GM21447 (cell line): ENCODE measurements at regions not wholly inside any gene's neighbourhood (a gene's known extent, or its start where the extent isn't known, plus 50 kb on each side); places are given as distances from the start of the nearest gene placed in this dataset.
"Not testable (repeated sequence)": the region's sequence is repeated elsewhere in the genome, so short reads cannot be mapped to it uniquely, and the experiment has no call there.

ENCODE experiments used
- ATAC-seq: cut with Tn5 transposase; IDR thresholded peaks from one replicate; pipeline ENCODE4 v1.9.1; 2021; ENCODE audit not compliant: unreplicated experiment

- no peak for ATAC-seq
Observed at GRCh38 chr2:153308466-153308865, 170.1 kb downstream of the RPRM start.

DNA sequence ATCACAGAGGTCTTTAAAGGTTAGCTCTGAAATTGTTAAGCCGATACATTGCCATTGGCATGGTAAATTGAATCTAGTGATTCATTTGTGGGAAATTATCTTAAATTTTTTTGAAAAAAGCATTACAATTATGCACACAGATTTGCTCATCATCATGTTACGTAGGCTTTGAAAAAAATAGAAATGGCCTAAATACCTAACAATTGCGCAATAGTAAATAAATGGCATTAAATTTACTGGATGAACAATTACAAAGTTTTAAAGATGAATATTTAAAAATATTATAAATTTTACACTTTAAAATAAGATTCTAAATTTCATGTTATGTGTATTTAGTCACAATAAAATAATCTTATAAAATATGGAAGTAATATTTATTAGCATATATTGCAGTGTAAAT is 171.3 kb downstream of the RPRM start:
- no peak for ATAC-seq

DNA sequence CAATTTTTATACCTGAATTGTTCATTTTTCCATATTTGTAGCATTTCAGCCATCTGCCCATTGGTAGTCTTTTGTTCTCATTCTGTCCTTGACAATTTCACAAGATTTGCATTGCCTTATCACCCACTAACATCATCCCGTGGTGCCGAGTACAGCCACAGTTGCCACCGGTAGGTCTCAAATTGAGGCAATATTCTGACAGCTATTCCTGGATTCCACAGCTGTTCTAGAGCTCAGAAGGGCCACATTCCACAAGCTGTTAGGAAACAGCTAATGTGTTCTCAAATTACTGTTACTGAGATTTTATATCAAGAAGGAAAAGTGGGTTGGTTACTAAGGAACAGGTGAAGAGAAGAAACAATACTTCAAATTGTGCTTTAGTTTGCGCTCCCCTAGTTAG is 178.8 kb downstream of the RPRM start:
- no peak for ATAC-seq

GRCh38 chr2:153299217-153299616 is 179.3 kb downstream of the RPRM start:
- no peak for ATAC-seq

DNA sequence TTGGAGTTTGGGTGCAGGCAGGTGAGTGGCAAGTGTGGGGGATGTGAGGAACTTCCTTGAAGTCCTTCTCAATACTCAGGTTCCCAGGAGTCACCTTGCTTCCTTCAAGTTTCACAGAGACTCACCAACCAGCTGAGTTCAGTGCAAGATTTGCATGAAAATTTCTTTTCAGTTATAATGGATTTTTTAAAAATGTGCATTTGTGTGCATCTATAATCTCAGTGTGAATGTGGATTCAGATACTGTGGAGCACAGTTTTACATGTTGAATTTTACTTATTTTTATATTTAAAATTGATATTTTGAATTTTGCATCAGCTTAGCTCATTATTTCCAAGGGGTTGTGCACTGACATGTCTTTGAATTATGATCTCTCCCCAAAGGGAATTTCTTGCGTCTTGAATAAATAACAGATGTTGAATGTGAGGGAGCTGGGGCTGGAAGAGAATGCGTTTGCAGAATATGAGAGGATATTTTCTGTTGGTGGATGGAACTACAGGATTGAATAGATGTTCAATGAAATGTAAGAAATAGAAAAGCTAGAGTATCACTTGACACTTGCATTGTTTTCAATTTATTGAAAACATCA is 184.3 kb downstream of the RPRM start:
- no peak for ATAC-seq

DNA sequence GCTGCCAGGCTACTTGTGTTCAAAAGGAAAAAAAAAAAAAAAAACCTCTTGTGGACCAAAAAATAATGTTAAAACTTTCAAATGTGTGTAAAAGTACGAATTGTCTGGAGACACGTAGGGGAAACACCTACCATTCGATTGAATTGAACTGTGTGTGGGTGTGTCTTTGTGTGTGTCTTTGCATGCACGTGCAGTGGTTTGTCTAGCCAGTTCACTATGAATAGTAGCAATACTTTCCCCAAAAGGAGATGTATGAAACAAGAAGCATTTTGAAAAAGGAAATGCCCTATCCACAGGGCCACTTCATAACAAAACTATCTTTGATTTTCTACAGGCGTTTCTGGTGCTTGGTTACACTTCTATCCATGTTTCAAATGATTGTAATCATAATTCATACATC is 186.8 kb downstream of the RPRM start:
- ATAC-seq: no peak

DNA sequence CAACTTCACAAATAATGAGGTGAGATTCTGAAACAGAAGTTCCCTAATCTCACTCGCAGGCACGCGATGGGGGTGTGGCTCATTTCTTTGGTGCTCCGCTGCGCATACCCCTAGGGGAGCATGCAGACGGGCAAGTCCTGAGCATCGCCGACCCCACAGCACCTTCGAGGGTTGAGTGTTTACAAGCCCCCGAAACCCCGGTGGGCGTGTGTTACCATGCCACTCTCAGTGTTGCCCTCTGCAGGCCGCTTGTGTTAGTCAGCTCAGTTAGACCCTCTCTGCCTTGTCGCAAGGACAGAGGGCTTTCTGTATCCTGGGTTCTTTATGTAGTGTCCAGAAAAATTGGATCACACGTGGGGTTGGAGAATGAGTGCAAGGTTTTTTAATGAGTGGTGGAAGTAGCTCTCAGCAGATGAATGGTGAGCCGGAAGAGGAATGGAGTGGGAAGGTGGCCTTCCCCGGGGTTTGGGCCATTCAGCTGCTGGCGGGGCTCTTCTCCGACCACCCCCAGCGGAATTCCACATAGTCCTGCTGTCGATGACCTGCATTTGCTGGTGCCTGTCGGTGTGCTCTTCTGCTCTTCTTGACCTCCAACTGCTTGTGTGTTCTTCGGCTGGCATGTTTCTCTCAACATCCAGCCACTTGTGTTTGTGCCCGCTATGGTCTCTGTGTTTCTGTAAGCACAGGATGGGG is 191.3 kb downstream of the RPRM start:
- no peak for ATAC-seq

- ATAC-seq: no peak
Observed at GRCh38 chr2:153268941-153269461, 209.6 kb downstream of the RPRM start.

- ATAC-seq: not testable (repeated sequence)
Observed at GRCh38 chr2:153256876-153257275, 221.7 kb downstream of the RPRM start.

DNA sequence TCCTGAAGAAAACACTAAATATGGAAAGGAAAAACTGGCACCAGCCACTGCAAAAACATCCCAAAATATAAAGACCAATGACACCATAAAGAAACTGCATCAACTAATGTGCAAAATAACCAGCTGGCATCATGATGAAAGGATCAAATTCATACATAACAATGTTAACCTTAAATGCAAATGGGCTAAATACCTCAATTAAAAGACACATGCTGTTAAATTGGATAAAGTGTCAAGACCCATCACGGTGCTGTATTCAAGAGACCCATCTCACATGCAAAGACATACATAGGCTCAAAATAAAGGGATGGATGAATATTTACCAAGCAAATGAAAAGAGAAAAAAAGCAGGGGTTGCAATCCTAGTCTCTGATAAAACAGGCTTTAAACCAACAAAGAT is 231.9 kb downstream of the RPRM start:
- ATAC-seq: not testable (repeated sequence)

DNA sequence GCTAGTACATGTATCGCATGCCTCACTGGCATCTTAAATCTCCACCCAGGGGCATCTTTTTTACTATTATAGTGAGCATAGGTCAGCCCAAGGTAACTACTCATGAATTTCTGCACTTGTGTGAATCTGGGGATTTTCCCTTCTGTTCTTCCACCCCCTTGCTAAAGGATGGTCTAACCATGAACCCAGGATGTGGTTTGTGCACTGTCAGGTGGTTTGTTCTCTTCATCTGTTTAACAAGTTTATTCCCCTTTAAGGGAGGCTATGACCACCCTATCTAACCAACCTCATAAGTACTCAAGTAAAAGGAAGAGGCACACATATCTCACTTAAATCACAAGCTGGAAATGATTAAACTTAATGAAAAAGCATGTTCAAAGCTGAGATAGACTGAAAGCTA is 243.0 kb downstream of the RPRM start:
- peak; percentile 90 for ATAC-seq

- no peak for ATAC-seq
Observed at GRCh38 chr2:153232464-153232863, 246.1 kb downstream of the RPRM start.

- no peak for ATAC-seq
Observed at GRCh38 chr2:153230977-153231376, 247.6 kb downstream of the RPRM start.

GRCh38 chr2:153228904-153229303 is 249.7 kb downstream of the RPRM start:
- ATAC-seq: no peak

GRCh38 chr2:153227981-153228380 is 250.6 kb downstream of the RPRM start:
- ATAC-seq: no peak

DNA sequence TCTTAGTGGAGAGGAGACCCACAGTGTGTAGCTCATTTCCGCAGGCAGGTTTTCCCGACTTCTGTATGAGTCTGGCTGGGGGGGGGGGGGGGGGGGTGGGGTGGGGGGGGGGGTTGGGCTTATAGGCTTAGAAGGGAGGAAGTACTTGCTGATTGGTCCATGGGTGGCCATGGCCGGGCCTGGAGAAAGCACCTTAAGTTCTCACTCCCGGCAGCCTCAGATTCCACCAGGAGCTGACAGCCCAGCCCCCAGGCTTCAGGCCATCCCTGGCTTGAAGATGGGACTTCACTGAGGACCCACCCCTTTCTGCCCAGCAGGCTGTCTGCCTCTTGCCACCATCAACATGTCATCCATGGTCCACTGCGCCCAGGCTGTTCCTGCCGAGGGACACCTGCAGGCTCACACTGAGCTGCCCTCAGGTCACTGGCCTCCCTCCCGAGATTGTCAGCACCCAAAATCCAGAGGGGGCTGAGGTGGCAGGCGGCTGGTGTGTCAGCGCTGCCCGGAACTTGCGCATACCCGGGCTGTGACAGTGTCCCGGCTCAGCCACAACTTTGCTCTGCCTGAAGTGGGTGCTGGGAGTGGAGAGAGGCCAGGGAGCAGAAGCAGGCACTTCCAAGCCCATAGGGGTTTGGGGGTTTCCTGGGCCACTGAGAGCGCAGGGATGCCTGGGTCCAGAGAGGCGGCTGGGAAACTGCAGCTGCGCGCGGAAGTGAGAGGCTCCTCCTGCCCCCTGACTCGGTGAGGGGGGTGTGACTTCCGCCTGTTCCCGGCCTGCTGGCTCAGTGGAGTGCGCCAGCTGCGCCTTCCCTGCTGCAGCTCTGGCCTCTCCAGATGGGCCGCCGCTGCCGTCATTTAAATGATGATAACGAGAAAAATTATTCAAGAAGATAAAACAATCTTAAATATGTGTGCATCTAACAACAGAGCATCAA is 256.1 kb downstream of the RPRM start:
- no peak for ATAC-seq

- no peak for ATAC-seq
Observed at GRCh38 chr2:153221506-153221905, 257.1 kb downstream of the RPRM start.

DNA sequence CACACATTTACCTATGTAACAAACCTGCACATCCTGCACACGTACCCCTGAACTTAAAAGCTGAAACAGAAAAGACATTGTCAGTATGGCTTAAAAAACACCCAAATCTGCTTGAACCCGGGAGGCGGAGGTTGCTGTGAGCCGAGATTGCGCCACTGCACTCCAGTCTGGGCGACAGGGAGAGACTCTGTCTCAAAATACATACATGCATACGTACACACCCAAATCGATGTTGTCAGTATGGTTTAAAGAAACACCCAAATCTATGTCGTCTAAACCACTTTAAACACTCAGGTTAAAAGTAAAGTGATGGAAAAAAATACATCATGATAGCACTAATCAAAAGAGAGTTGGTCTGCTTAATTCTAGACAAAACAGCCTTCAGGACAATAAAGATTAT is 257.5 kb downstream of the RPRM start:
- no peak for ATAC-seq

GRCh38 chr2:153218851-153219250 is 259.7 kb downstream of the RPRM start:
- no peak for ATAC-seq

- ATAC-seq: no peak
Observed at GRCh38 chr2:153214337-153214736, 264.2 kb downstream of the RPRM start.

GRCh38 chr2:153213022-153213421 is 265.5 kb downstream of the RPRM start:
- no peak for ATAC-seq
